ENCODE measurements at regions not wholly inside any gene's neighbourhood (a gene's known extent, or its start where the extent isn't known, plus 50 kb on each side); places are given as distances from the start of the nearest gene placed in this dataset.

- no peaks in the 10 kb centered on the region for H3K4me1 ChIP-seq (ENCODE audit: control insufficient read depth, extremely low read depth, insufficient read depth, low read length)
- H3K9me3 ChIP-seq (replicated peaks; ENCODE audit: control insufficient read depth, insufficient read depth, low read length): no peaks in the 10 kb centered on the region
- no TSS peak for BruUV-seq (replicated peaks)
- H3K27me3 ChIP-seq (ENCODE audit: control insufficient read depth in 2 of 2, insufficient read depth in 2 of 2, low read length in 2 of 2): peaks cover 1 to 2% of the 10 kb centered on the region in 2 experiments
- FAIRE-seq (no peak), DNase-seq (ENCODE audit: low read depth, low spot score) (no peak)
- H2AFZ ChIP-seq (ENCODE audit: low read depth, low read length): no peak overlapping the region
- no peaks in the 10 kb centered on the region for H3K9me1 ChIP-seq (replicated peaks; ENCODE audit: control insufficient read depth, extremely low read depth, insufficient read depth, low read length)
- H3K36me3 ChIP-seq (ENCODE audit: control insufficient read depth in 2 of 2, extremely low read depth in 1 of 2, insufficient read depth in 2 of 2, low read length in 2 of 2): no peaks in the 10 kb centered on the region
- no peaks in the 10 kb centered on the region for H4K20me1 ChIP-seq (replicated peaks; ENCODE audit: control insufficient read depth, extremely low read depth, insufficient read depth, low read length)
- H3K4me3 ChIP-seq (replicated peaks in 1 of 3; ENCODE audit: insufficient read depth in 1 of 3, low read depth in 1 of 3, low read length in 3 of 3): no peak overlapping the region
- intact Hi-C loops (cut with micrococcal nuclease) (no loop called here), dilution Hi-C loops (cut with MboI; ENCODE audit: extremely low pct_ligation_motif_present, low sequenced_read_pairs) (no loop called here)
- no peak overlapping the region for H3K4me2 ChIP-seq (ENCODE audit: insufficient read depth, low read length)
- no peak overlapping the region for H3K27ac ChIP-seq (ENCODE audit: insufficient read depth, low read depth, low read length)
- H3K79me2 ChIP-seq (ENCODE audit: control insufficient read depth, insufficient read depth, low read length): no peaks in the 10 kb centered on the region
- TF ChIP-seq MYC (IDR thresholded peaks at IDR 0.05; ENCODE audit: low read depth, low read length) (no peak), EZH2 (IDR thresholded peaks at IDR 0.05; ENCODE audit: borderline replicate concordance, low read depth, low read length, severe bottlenecking) (no peak), GATA2 (IDR thresholded peaks at IDR 0.05; ENCODE audit: insufficient read depth, insufficient read length, low read depth, low read length) (no peak), POLR2A (IDR thresholded peaks at IDR 0.05; ENCODE audit: low read depth, low read length) (no peak)
- ChIA-PET POLR2A (no interaction called here), CTCF (no interaction called here)
- H3K9ac ChIP-seq (replicated peaks; ENCODE audit: extremely low read depth, insufficient read depth, low read length): no peak overlapping the region
Observed at GRCh38 chr3:102297072-102297658, 137.7 kb upstream of the ZPLD1 start.

GRCh38 chr3:102299125-102299877 lies 135.5 kb upstream of the ZPLD1 start:
- Histone ChIP-seq H3K4me1 (ENCODE audit: control insufficient read depth, extremely low read depth, insufficient read depth, low read length) (no peaks in the 10 kb centered on the region), H2AFZ (ENCODE audit: low read depth, low read length) (no peak overlapping the region), H3K27ac (ENCODE audit: insufficient read depth, low read depth, low read length) (no peak overlapping the region), H4K20me1 (replicated peaks; ENCODE audit: control insufficient read depth, extremely low read depth, insufficient read depth, low read length) (no peaks in the 10 kb centered on the region), H3K9me3 (replicated peaks; ENCODE audit: control insufficient read depth, insufficient read depth, low read length) (no peaks in the 10 kb centered on the region), H3K4me3 (replicated peaks in 1 of 3; ENCODE audit: insufficient read depth in 1 of 3, low read depth in 1 of 3, low read length in 3 of 3) (no peak overlapping the region), H3K79me2 (ENCODE audit: control insufficient read depth, insufficient read depth, low read length) (no peaks in the 10 kb centered on the region), H3K9ac (replicated peaks; ENCODE audit: extremely low read depth, insufficient read depth, low read length) (no peak overlapping the region), H3K9me1 (replicated peaks; ENCODE audit: control insufficient read depth, extremely low read depth, insufficient read depth, low read length) (no peaks in the 10 kb centered on the region), H3K27me3 (ENCODE audit: control insufficient read depth in 2 of 2, insufficient read depth in 2 of 2, low read length in 2 of 2) (peaks cover 6 to 7% of the 10 kb centered on the region in 2 experiments), H3K4me2 (ENCODE audit: insufficient read depth, low read length) (no peak overlapping the region), H3K36me3 (ENCODE audit: control insufficient read depth in 2 of 2, extremely low read depth in 1 of 2, insufficient read depth in 2 of 2, low read length in 2 of 2) (no peaks in the 10 kb centered on the region)
- BruUV-seq (replicated peaks): no TSS peak
- ChIA-PET CTCF (interaction anchor here (0.9 kb wide), 1 partner anchor 97 kb away, joined by 3 read pairs; no protein-coding TSS in a partner anchor), POLR2A (no interaction called here)
- DNase-seq (ENCODE audit: low read depth, low spot score) (no peak), FAIRE-seq (no peak)
- dilution Hi-C loops (cut with MboI; ENCODE audit: extremely low pct_ligation_motif_present, low sequenced_read_pairs): no loop called here
- intact Hi-C loops (cut with micrococcal nuclease): no loop called here
- TF ChIP-seq POLR2AphosphoS5 (IDR thresholded peaks at IDR 0.05; ENCODE audit: insufficient read depth, low read depth, low read length) (no peak), JUN (IDR thresholded peaks at IDR 0.05; ENCODE audit: borderline replicate concordance, insufficient read depth, insufficient read length, low read depth) (no peak), EZH2 (IDR thresholded peaks at IDR 0.05; ENCODE audit: borderline replicate concordance, low read depth, low read length, severe bottlenecking) (no peak), MYC (IDR thresholded peaks at IDR 0.05; ENCODE audit: low read depth, low read length) (no peak), MAX (IDR thresholded peaks at IDR 0.05; ENCODE audit: insufficient read depth, insufficient read length) (no peak), FOS (IDR thresholded peaks at IDR 0.05; ENCODE audit: borderline replicate concordance, insufficient read depth, low read length) (no peak), POLR2A (IDR thresholded peaks at IDR 0.05; ENCODE audit: low read depth, low read length) (no peak), CTCF (IDR thresholded peaks at IDR 0.05; ENCODE audit: extremely low read depth in 1 of 2, insufficient read depth in 1 of 2, low read depth in 1 of 2, low read length in 2 of 2) (no peak), GATA2 (IDR thresholded peaks at IDR 0.05; ENCODE audit: insufficient read depth, insufficient read length, low read depth, low read length) (no peak)
